ENCODE measurements at regions not wholly inside any gene's neighbourhood (a gene's known extent, or its start where the extent isn't known, plus 50 kb on each side); places are given as distances from the start of the nearest gene placed in this dataset.

GRCh38 chr1:29981586-29982239, 741.7 kb downstream of the MATN1 start:
- Histone ChIP-seq H4K20me1 (ENCODE audit: insufficient read depth, low read length, poor library complexity, severe bottlenecking) (no peaks in the 10 kb centered on the region), H2AFZ (ENCODE audit: low read length) (no peak overlapping the region), H3K9me2 (replicated peaks; ENCODE audit: low read depth, low read length) (no peaks in the 10 kb centered on the region), H3K4me1 (ENCODE audit: insufficient read depth, low read length, poor library complexity, severe bottlenecking) (no peaks in the 10 kb centered on the region), H3K9me3 (ENCODE audit: insufficient read depth, low read depth, low read length) (no peaks in the 10 kb centered on the region), H3K4me3 (ENCODE audit: low read length, poor library complexity, severe bottlenecking) (no peak overlapping the region), H3K4me2 (ENCODE audit: low read depth, low read length, poor library complexity, severe bottlenecking) (no peak overlapping the region), H3K36me3 (ENCODE audit: insufficient read depth, low read length) (no peaks in the 10 kb centered on the region), H3K9ac (ENCODE audit: low read depth, low read length, poor library complexity, severe bottlenecking) (no peak overlapping the region), H3K27me3 (ENCODE audit: insufficient read depth, low read length, poor library complexity, severe bottlenecking) (no peaks in the 10 kb centered on the region), H3F3A (ENCODE audit: low read depth) (no peaks in the 10 kb centered on the region), H3K79me2 (ENCODE audit: insufficient read depth, low read length) (no peaks in the 10 kb centered on the region)
- no peak for TF ChIP-seq CTCF (conservative IDR thresholded peaks at IDR 0.05; ENCODE audit: low read length)
- no peak for TF ChIP-seq EZH2phosphoT487 (IDR thresholded peaks at IDR 0.05; ENCODE audit: borderline replicate concordance)

- no peaks in the 10 kb centered on the region for H3K4me1 ChIP-seq (ENCODE audit: insufficient read depth, low read length, poor library complexity, severe bottlenecking)
- 0 out of 2 replicates have a peak, but pooled peaks cover 2% of the 10 kb centered on the region for H3K9me3 ChIP-seq (ENCODE audit: insufficient read depth, low read depth, low read length)
- H3K79me2 ChIP-seq (ENCODE audit: insufficient read depth, low read length): no peaks in the 10 kb centered on the region
- no peaks in the 10 kb centered on the region for H4K20me1 ChIP-seq (ENCODE audit: insufficient read depth, low read length, poor library complexity, severe bottlenecking)
- H3K9me2 ChIP-seq (replicated peaks; ENCODE audit: low read depth, low read length): no peaks in the 10 kb centered on the region
- no peak overlapping the region for H3K4me3 ChIP-seq (ENCODE audit: low read length, poor library complexity, severe bottlenecking)
- no peaks in the 10 kb centered on the region for H3K36me3 ChIP-seq (ENCODE audit: insufficient read depth, low read length)
- no peak overlapping the region for H2AFZ ChIP-seq (ENCODE audit: low read length)
- H3K27me3 ChIP-seq (ENCODE audit: insufficient read depth, low read length, poor library complexity, severe bottlenecking): no peaks in the 10 kb centered on the region
- H3K9ac ChIP-seq (ENCODE audit: low read depth, low read length, poor library complexity, severe bottlenecking): no peak overlapping the region
- TF ChIP-seq CTCF (conservative IDR thresholded peaks at IDR 0.05; ENCODE audit: low read length) (no peak), EZH2phosphoT487 (IDR thresholded peaks at IDR 0.05; ENCODE audit: borderline replicate concordance) (no peak)
- H3F3A ChIP-seq (ENCODE audit: low read depth): no peaks in the 10 kb centered on the region
- H3K4me2 ChIP-seq (ENCODE audit: low read depth, low read length, poor library complexity, severe bottlenecking): no peak overlapping the region
These were observed 741.2 kb downstream of the PTPRU start for GRCh38 chr1:29977550-29977949.

GRCh38 chr1:29975036-29975694, 738.8 kb downstream of the PTPRU start:
- no peak overlapping the region for H3K9ac ChIP-seq (ENCODE audit: low read depth, low read length, poor library complexity, severe bottlenecking)
- H3K36me3 ChIP-seq (ENCODE audit: insufficient read depth, low read length): no peaks in the 10 kb centered on the region
- H3K4me3 ChIP-seq (ENCODE audit: low read length, poor library complexity, severe bottlenecking): no peak overlapping the region
- H3K9me2 ChIP-seq (replicated peaks; ENCODE audit: low read depth, low read length): no peaks in the 10 kb centered on the region
- TF ChIP-seq EZH2phosphoT487 (IDR thresholded peaks at IDR 0.05; ENCODE audit: borderline replicate concordance) (no peak), CTCF (conservative IDR thresholded peaks at IDR 0.05; ENCODE audit: low read length) (no peak)
- no peaks in the 10 kb centered on the region for H3K4me1 ChIP-seq (ENCODE audit: insufficient read depth, low read length, poor library complexity, severe bottlenecking)
- H3K27me3 ChIP-seq (ENCODE audit: insufficient read depth, low read length, poor library complexity, severe bottlenecking): no peaks in the 10 kb centered on the region
- H4K20me1 ChIP-seq (ENCODE audit: insufficient read depth, low read length, poor library complexity, severe bottlenecking): no peaks in the 10 kb centered on the region
- no peaks in the 10 kb centered on the region for H3F3A ChIP-seq (ENCODE audit: low read depth)
- H3K9me3 ChIP-seq (ENCODE audit: insufficient read depth, low read depth, low read length): 0 out of 2 replicates have a peak, but pooled peaks cover 2% of the 10 kb centered on the region
- H3K79me2 ChIP-seq (ENCODE audit: insufficient read depth, low read length): no peaks in the 10 kb centered on the region
- no peak overlapping the region for H3K4me2 ChIP-seq (ENCODE audit: low read depth, low read length, poor library complexity, severe bottlenecking)
- H2AFZ ChIP-seq (ENCODE audit: low read length): no peak overlapping the region
